BE2C (cell line): ENCODE measurements at regions not wholly inside any gene's neighbourhood (a gene's known extent, or its start where the extent isn't known, plus 50 kb on each side); places are given as distances from the start of the nearest gene placed in this dataset.

Experiments
- DNase-seq: peaks from one replicate; pipeline ENCODE4 v3.0.0-alpha.2; 2020
- H3K27me3 ChIP-seq: fragments of 250-450 bp; sonication (Bioruptor Pico); 2 replicates; pipeline ENCODE4 v1.5.1; 2020; ENCODE audit warnings: mild to moderate bottlenecking
- H3K36me3 ChIP-seq: fragments of 250-450 bp; sonication (Bioruptor Pico); 2 replicates; pipeline ENCODE4 v1.5.1; 2020; ENCODE audit warnings: mild to moderate bottlenecking
- H3K4me1 ChIP-seq: fragments of 250-450 bp; sonication (Bioruptor Pico); 2 replicates; pipeline ENCODE4 v1.5.1; 2020
- H3K4me3 ChIP-seq: 2 replicates; pipeline ENCODE4 v1.5.1; 2011; ENCODE audit warnings: low read depth, low read length
- H3K9me3 ChIP-seq: fragments of 250-450 bp; sonication (Bioruptor Pico); 2 replicates; pipeline ENCODE4 v1.5.1; 2020
- TF ChIP-seq, protein P1 (sequence below): IDR thresholded peaks from 2 replicates; pipeline ENCODE4 v1.5.1; 2012; ENCODE audit warnings: mild to moderate bottlenecking, low read depth, low read length

DNA sequence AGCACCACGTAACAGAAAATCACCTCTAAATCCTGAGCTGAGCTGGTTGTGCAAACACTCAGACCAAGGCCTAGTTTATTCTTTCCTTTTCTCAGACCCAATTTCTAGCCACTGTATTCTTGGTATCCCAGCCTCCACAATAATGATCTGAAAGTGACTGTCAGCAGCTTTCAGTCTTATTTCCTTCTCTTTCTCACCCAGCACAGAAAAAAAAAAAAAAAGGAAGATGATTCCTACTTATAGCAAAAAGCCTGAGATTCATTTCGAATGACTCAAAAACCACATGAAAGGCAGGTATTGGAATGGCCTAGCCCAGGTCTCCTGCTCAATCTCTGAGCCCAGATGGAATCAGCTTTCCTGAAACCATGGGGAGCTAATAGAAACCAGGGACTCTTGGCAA lies 298.6 kb upstream of the PPFIA2 start:
- DNase-seq = no peak
- Histone ChIP-seq H3K4me3 (no peak overlapping the region), H3K9me3 (no peaks in the 10 kb centered on the region), H3K27me3 (no peaks in the 10 kb centered on the region), H3K4me1 (no peaks in the 10 kb centered on the region), H3K36me3 (no peaks in the 10 kb centered on the region)
- TF ChIP-seq, protein P1, sequence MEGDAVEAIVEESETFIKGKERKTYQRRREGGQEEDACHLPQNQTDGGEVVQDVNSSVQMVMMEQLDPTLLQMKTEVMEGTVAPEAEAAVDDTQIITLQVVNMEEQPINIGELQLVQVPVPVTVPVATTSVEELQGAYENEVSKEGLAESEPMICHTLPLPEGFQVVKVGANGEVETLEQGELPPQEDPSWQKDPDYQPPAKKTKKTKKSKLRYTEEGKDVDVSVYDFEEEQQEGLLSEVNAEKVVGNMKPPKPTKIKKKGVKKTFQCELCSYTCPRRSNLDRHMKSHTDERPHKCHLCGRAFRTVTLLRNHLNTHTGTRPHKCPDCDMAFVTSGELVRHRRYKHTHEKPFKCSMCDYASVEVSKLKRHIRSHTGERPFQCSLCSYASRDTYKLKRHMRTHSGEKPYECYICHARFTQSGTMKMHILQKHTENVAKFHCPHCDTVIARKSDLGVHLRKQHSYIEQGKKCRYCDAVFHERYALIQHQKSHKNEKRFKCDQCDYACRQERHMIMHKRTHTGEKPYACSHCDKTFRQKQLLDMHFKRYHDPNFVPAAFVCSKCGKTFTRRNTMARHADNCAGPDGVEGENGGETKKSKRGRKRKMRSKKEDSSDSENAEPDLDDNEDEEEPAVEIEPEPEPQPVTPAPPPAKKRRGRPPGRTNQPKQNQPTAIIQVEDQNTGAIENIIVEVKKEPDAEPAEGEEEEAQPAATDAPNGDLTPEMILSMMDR = no peak

DNA sequence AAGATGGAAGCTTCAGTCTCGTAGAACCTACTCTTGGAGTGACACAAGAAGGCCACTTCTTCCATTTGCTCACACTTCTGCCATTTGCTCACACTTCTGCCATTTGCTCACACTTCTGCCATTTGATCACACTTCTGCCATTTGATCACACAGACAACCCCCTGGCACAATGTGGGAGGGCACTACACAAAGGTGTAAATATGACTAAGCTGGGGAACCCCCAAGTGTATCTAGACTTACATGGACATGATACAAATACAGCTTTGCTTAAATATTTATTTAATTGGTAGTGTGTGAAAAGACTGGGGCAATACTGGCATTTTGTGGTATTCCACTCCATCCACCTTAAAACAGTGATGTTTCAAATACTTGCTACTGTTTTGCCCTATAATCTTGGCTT lies 296.2 kb upstream of the PPFIA2 start:
- H3K36me3 ChIP-seq = no peaks in the 10 kb centered on the region
- no peaks in the 10 kb centered on the region for H3K4me1 ChIP-seq
- DNase-seq = no peak
- H3K9me3 ChIP-seq = no peaks in the 10 kb centered on the region
- TF ChIP-seq, protein P1 = no peak
- H3K4me3 ChIP-seq = no peak overlapping the region
- H3K27me3 ChIP-seq = no peaks in the 10 kb centered on the region

DNA sequence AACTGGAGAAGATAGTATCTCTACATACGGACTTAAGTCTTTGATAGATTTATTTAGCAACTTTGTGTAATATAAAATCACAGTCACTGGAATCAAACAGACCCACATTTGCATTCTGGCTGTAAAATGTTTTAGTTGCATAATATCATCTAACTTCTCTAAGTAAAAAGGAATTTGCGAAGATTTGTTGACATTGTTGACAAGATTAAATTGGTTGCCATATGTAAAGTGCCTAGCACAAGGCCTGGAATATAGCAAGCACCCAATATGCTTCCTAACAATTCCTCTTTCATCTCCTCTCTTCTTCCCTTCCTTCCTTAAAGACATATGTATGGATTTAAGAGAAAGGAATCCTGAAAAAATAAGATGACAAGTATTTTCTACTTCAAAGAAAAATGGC lies 295.4 kb upstream of the PPFIA2 start:
- Histone ChIP-seq H3K27me3 (no peaks in the 10 kb centered on the region), H3K36me3 (no peaks in the 10 kb centered on the region), H3K4me3 (no peak overlapping the region), H3K9me3 (no peaks in the 10 kb centered on the region), H3K4me1 (no peaks in the 10 kb centered on the region)
- TF ChIP-seq, protein P1 = no peak
- DNase-seq = no peak

GRCh38 chr12:82047446-82047845 lies 288.3 kb upstream of the PPFIA2 start:
- no peak for DNase-seq
- Histone ChIP-seq H3K27me3 (no peaks in the 10 kb centered on the region), H3K36me3 (no peaks in the 10 kb centered on the region), H3K4me3 (no peak overlapping the region), H3K4me1 (no peaks in the 10 kb centered on the region), H3K9me3 (no peaks in the 10 kb centered on the region)
- TF ChIP-seq, protein P1 = no peak

- Histone ChIP-seq H3K27me3 (no peaks in the 10 kb centered on the region), H3K36me3 (no peaks in the 10 kb centered on the region), H3K9me3 (no peaks in the 10 kb centered on the region), H3K4me1 (no peaks in the 10 kb centered on the region), H3K4me3 (no peak overlapping the region)
- TF ChIP-seq, protein P1 = no peak
- no peak for DNase-seq
These were observed 282.0 kb upstream of the PPFIA2 start for GRCh38 chr12:82040987-82041743.

- Histone ChIP-seq H3K4me1 (no peaks in the 10 kb centered on the region), H3K36me3 (no peaks in the 10 kb centered on the region), H3K4me3 (no peak overlapping the region), H3K27me3 (no peaks in the 10 kb centered on the region), H3K9me3 (no peaks in the 10 kb centered on the region)
- no peak for DNase-seq
- TF ChIP-seq, protein P1 = no peak
These were observed 275.6 kb upstream of the PPFIA2 start for GRCh38 chr12:82034769-82035168.
